ENCODE measurements at regions not wholly inside any gene's neighbourhood (a gene's known extent, or its start where the extent isn't known, plus 50 kb on each side); places are given as distances from the start of the nearest gene placed in this dataset.

- no peak for TF ChIP-seq ZBTB20 (CRISPR knock-in tag; IDR thresholded peaks at IDR 0.05; ENCODE audit: borderline replicate concordance, low read depth)
Observed at GRCh38 chr18:34357944-34358580, 133.3 kb upstream of the NOL4 start (continued).

- Histone ChIP-seq H3K27ac (ENCODE audit: extremely low read length, insufficient read depth, low read length) (no peak overlapping the region), H3K9me3 (ENCODE audit: low read length) (no peaks in the 10 kb centered on the region), H3K4me2 (ENCODE audit: low read depth, low read length) (no peak overlapping the region), H3K4me1 (ENCODE audit: insufficient read depth, low read length) (no peaks in the 10 kb centered on the region), H2AFZ (ENCODE audit: low read length) (no peak overlapping the region), H3K36me3 (replicated peaks in 1 of 2; ENCODE audit: control insufficient read depth in 1 of 2, insufficient read depth in 2 of 2, low read length in 2 of 2) (no peaks in the 10 kb centered on the region), H3K79me2 (ENCODE audit: insufficient read depth, low read length) (no peaks in the 10 kb centered on the region), H3K9ac (ENCODE audit: insufficient read depth, low read depth, low read length) (no peak overlapping the region), H3K4me3 (replicated peaks in 1 of 3; ENCODE audit: insufficient read depth in 1 of 3, low read depth in 2 of 3, low read length in 3 of 3) (no peak overlapping the region), H3K27me3 (ENCODE audit: control insufficient read depth in 1 of 2, insufficient read depth in 2 of 2, low read length in 2 of 2) (no peaks in the 10 kb centered on the region; a peak in 1 of 5 replicates), H4K20me1 (ENCODE audit: insufficient read depth, low read length) (no peaks in the 10 kb centered on the region)
- BruUV-seq (replicated peaks) = no TSS peak
- FAIRE-seq (no peak), DNase-seq (ENCODE audit: low spot score) (no peak), ATAC-seq (no peak)
- in situ Hi-C loops (cut with HindIII; ENCODE audit: extremely low pct_ligation_motif_present, low pct_unique_long_range_greater_than_20kb) = no loop called here
- no peak for TF ChIP-seq DNMT1 (CRISPR knock-in tag; IDR thresholded peaks at IDR 0.05)
- TF ChIP-seq ZNF12 (CRISPR knock-in tag; IDR thresholded peaks at IDR 0.05) = no peak
- no peak for TF ChIP-seq HCFC1 (IDR thresholded peaks at IDR 0.05; ENCODE audit: low read depth, low read length)
- TF ChIP-seq MED1 (CRISPR knock-in tag; IDR thresholded peaks at IDR 0.05) = no peak
- TF ChIP-seq CBX5 (CRISPR knock-in tag; IDR thresholded peaks at IDR 0.05; ENCODE audit: borderline replicate concordance) = no peak
- TF ChIP-seq ZNF567 (CRISPR knock-in tag; IDR thresholded peaks at IDR 0.05; ENCODE audit: borderline replicate concordance) = no peak
- no peak for TF ChIP-seq ZNF382 (CRISPR knock-in tag; IDR thresholded peaks at IDR 0.05; ENCODE audit: borderline replicate concordance)
- TF ChIP-seq IKZF4 (CRISPR knock-in tag; IDR thresholded peaks at IDR 0.05; ENCODE audit: borderline replicate concordance, low read depth, not compliant biosample characterization) = no peak
- TF ChIP-seq TIGD3 (CRISPR knock-in tag; IDR thresholded peaks at IDR 0.05; ENCODE audit: borderline replicate concordance) = no peak
- TF ChIP-seq ZNF629 (CRISPR knock-in tag; conservative IDR thresholded peaks at IDR 0.05) = no peak
- TF ChIP-seq BRCA1 (CRISPR knock-in tag; IDR thresholded peaks at IDR 0.05) = no peak
- TF ChIP-seq XRCC5 (optimal IDR thresholded peaks at IDR 0.05; ENCODE audit: low read length) = no peak
- TF ChIP-seq ZBTB2 (CRISPR knock-in tag; IDR thresholded peaks at IDR 0.05; ENCODE audit: low read depth) = no peak
- no peak for TF ChIP-seq ZNF253 (CRISPR knock-in tag; IDR thresholded peaks at IDR 0.05; ENCODE audit: borderline replicate concordance)
- no peak for TF ChIP-seq HMGA1 (CRISPR knock-in tag; conservative IDR thresholded peaks at IDR 0.05)
- no peak for TF ChIP-seq ESRRA (CRISPR knock-in tag; IDR thresholded peaks at IDR 0.05; ENCODE audit: low read depth)
- no peak for TF ChIP-seq SOX13 (IDR thresholded peaks at IDR 0.05)
- no peak for TF ChIP-seq SOX13 (CRISPR knock-in tag; conservative IDR thresholded peaks at IDR 0.05 in 1 of 2, IDR thresholded peaks at IDR 0.05 in 1 of 2)
- no peak for TF ChIP-seq SYNCRIP (IDR thresholded peaks at IDR 0.05; ENCODE audit: insufficient read depth, low read depth, low read length)
- 43% methylated on average over 2 of the region's 2 CpGs for WGBS (ENCODE audit: low lambda C conversion rate)
- ChIA-PET CTCF (ENCODE audit: low intra/inter-chr PET ratio, low total read pairs) (no interaction called here), POLR2A (no interaction called here)
- intact Hi-C loops (cut with micrococcal nuclease; ENCODE audit: unreplicated experiment) = no loop called here
Observed at GRCh38 chr18:34358923-34359322, 134.2 kb upstream of the NOL4 start.
